IPS-NIHi7 (cell line): ENCODE measurements at regions not wholly inside any gene's neighbourhood (a gene's known extent, or its start where the extent isn't known, plus 50 kb on each side); places are given as distances from the start of the nearest gene placed in this dataset.
"Not testable (repeated sequence)": the region's sequence is repeated elsewhere in the genome, so short reads cannot be mapped to it uniquely, and the experiment has no call there.

Experiments used
- DNase-seq: peaks from one replicate; pipeline ENCODE4 v3.0.0; 2012; ENCODE audit warnings: mixed read lengths; ENCODE audit errors: extremely low spot score

DNA sequence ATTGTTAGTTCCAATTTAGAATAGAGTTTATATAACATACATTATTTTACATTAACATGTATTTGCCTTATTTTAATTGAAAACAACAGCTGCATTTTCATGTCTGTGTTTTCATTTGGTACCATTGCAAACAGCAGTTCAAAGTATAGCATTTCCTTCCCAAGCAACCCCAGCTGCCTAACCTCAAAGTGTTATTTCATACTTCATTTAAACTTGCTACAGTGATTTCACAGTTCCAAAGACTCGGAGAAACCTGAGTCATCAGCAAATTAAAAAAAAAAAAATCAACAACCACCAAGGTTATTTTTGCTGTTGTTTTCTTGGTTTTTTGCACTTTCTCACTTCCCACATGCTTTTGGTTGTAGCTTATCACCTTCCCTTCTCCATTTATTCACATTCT, 236.5 kb upstream of the SPHKAP start:
- no peak for DNase-seq

DNA sequence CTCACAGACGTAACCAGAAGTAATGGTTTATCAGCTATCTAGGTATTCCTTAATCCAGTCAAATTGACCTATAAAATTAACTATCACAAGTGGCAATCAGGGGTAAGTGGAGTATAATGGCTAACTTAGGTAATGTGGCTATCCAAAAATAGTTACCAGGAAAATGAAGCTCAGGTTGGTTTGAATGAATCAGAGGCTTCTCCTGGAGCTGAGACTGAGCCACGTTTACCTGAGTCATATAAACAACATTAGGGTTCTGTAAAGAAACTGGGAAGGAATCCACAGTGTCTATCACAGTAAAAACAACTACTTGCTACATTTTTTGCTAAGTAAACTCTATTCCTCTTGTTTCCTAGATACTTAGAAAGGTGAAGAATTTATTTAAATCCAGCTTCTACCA, 236.0 kb upstream of the SPHKAP start:
- no peak for DNase-seq

DNA sequence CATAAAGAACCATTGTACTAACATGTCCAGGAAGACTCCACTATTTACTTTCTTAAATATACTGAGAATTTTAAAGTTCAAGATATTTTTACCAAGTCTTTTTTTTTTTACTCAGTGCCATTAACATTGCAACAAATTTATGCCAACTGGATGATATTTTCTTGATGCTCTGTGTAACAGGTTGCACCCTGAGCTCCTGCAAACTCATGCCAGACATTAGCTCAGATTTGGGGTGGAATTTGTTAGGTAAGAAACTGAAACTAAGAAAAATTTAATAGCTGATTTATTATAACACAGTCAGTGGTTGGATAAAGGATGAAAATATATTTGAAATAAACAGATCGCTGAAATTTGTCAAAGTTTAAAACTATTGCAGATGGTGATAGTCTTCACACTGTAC, 228.6 kb upstream of the SPHKAP start:
- no peak for DNase-seq

DNA sequence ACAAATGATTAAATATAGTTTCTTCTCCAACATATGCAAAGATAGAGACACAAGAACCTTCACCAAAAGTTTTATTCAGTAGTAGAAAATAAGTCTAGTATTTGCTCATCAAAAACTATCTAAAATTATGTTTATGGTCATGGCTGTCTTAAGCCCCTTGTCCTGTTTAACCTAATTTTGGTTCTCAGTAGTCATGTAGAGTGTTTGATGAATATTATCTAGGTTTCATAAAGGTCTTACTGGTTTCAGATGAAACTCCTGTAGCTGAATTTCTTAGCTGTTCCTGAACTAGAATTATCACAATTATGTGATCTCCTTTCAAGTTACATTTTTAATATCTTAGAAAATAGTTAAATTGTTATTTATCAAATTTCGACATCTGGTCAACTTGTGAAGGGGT, 228.0 kb upstream of the SPHKAP start:
- no peak for DNase-seq

DNA sequence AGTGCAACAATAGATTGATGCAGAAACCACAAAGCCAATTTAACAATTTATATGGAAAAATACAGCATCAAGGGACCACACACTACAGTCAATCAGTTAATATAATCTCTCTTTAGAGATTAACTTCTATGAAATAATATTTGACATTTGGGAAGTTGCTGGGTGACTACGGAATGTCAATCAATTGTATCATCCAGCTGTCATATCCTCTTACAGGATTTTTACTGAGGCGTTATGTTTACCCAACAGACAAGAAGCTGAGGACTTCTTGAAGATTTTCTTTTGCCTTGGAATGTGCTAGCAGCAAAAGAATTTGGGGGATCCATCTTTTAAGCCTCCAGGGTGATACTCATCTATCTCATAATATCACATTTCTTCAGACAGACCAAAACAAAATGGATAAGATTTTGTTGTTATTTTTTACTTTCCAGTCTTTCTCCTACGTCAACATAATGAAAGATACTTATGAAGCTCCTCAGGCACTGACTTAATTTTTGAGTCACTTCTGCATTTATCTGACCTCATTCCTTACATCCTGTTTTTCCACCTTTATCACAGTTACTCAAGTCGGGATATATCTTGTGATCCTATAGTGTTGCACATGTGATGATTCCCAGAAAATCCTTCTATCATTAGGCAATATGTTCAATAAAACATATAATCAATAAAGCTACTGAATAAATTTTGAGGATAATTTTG, 227.2 kb upstream of the SPHKAP start:
- DNase-seq, result no peak

DNA sequence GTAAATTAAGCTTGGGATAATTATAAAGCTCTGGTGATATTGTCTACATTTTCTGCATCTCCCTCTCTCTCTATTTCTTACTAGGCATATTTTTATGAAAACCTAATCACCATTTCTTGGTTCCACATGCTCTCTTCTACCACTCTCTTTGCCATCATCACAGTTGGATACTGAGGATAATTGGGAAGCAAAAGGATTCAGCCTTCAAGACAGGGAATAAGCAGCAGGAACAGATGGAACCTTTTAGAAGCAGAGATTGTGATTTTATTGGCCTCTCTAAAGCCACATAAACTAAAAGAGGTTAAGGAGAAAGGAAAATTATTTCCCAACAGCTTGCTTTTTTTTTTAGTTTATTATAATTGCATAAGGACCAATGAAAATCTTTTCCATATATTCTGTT, 226.3 kb upstream of the SPHKAP start:
- no peak for DNase-seq

DNA sequence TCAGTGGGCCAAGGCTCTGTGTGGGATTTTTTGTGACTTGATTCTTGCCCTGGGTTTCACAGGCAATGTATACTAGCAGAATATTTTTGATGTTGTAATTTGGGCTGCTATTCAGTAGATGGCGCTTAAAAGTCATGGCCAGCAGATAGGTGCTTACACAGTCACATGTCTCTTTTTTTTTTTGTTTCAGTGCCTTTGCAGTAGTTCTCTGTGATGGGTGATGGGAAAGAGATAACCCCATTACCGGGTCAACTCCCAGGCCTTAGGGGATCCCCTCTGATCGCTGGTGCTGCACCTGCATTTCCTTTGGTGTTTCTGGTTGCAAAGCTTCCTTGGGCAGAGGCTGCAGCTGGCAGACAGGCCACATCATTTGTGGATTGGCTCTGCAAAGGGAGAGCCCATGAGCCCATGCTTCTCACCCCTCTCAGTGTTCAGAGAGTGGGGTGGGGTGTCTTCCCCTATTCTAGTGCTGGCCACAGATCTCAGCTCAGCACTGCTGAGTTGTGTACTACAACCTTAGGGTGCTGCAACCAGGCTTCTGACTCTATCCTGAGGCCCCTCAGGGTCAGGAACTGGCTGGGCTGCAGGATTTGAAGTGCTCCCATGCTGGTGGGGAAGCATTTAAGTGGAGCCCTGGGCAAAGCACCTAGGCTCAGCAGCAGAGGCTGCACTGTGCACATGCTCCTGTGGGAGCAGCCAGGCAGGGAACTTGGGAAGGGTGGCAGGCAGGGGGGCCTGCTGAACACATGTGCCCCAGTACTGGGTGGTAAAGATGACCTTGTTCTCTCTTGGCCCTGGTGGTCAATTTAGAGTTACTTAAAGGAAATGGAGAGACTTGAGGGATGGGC, 219.8 kb upstream of the SPHKAP start:
- DNase-seq, result no peak

DNA sequence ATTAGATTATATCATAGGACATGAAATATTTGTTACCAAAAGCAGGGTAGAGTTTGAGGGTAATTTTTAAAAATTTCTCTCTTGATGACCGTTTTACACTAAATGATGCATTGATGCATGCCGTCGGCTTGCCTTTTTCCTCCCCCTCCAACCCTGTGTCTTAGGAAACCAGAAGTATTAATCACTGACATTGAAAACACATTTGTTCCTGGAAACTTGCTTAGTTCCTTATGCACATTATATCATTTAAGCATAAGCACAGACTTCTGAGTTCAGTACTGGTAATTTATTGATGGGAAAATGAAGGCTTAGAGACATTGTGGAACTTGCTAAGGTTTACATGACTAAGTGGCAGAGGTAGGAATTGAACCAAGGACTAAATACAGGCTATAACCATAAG, 206.3 kb upstream of the SPHKAP start:
- no peak for DNase-seq

DNA sequence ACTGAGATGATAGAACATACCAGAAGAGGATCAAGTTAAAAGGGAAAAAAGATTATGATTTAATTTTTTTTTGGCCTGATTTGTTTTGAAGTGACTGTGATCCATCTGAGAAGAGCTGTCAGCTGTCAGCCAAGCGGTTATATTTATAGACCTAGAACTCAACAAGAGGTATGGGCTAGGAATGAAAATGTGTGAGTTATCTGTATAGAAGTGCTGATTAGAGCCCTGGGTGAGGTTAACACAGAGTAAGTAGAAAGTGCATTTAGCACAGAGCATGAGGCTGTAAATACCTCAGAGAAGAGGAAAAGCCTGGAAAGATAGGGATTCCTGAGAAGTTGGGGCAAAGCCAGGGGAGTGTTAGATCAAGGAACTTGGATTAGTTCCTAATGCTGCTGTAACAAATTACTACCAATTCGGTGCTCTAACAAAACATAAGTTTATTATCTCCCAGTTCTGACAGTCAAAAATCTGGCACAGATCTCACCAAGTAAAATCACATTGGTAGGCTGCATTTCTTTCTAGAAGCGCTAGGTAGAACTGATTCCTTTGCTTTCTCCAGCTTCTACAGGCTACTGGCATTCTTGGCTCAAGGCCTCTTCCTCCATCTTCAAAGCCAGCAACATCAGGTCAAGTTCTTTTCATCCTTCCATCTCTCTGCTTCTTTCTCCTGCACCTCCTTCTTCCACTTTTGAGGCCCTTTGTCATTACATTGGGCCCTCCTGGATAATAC, 197.4 kb upstream of the SPHKAP start:
- DNase-seq, result no peak

DNA sequence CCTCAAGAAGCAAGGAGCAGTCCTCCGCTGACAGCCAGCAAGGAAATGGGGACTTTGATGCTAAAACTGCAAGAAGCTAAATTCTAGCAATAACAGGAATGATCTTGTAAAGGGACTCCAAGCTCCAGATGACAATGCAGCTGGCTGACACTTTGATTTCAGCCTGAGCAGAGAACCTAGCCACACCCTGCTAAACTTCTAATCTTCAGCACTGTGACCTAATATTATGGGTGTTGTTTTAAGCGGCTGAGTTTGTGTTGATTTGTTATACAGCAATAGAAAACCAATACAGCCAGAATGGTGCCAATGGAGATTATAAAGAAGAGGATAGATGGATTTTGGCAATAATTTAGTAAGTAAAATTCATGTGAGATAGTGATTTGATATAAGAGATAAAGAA, 196.7 kb upstream of the SPHKAP start:
- no peak for DNase-seq

DNA sequence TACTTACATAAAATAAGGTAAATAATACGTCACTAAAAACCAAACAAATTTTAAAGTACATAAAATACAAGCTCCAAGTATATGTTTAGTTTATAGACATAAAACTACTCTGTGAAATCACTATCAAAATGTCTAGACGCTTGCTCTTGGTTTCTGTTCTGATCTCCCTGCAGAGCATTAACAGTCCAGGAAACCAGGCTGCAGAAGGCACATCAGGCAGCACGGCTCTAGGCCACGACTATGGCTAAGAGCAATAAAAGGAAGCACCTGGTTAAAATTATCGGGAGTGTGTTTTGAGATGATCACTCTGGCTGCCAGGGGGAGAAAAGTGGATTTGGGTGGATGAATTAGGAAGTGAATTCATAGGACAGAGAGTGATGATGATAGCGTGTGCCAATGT, 196.0 kb upstream of the SPHKAP start:
- DNase-seq, result no peak

DNA sequence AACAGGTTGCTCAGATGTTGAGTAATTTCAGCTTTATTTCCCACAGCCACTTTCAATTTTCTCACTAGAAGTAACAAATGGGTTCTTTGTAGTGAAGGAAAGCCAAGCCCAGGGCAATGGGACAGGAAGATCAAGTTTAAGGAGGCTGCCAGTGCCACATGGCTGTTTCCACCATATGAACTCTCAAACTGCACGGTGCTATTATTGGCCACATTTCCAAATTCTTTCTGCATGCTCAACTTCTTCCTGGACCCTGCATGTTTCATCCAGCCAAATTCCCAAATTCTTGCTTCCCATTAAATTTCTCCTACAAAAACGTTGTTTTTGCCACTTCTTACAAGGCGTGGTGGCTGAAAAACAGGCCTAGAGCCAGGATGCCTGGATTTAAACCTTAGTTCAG, 193.3 kb upstream of the SPHKAP start:
- no peak for DNase-seq

DNA sequence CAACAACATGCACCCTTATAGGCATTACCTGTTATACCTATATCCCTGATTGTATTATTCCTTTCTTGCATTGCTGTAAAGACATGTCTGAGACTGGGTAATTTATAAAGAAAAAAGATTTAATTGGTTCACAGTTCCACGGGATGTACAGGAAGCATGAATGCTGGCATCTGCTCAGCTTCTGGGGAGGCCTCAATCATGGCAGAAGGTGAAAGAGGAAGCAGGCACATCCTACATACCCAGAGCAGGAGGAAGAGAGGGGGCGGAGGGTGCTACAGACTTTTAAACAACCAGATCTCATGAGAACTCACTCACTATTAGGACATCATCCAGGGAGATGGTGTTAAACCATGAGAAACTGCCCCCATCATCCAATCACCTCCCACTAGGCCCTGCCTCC, 191.7 kb upstream of the SPHKAP start:
- DNase-seq, result no peak

DNA sequence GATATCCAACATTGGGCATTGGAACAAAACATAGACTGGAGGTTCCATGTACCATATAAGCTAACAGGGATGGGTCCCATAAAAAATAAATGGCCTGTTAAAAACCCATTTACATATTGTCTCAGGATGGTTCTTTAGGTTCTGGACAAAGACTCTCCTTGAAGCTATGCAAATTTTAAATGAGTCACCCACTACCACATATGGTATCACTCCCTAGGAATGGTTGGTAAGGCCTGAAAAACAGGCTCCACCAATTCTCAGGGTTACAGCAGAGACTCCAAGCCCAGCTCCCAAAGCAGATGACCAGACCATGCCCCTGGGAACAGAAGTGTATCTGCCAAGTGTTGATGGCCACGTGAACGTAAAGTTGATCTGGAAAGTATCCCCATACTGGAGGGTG, 190.7 kb upstream of the SPHKAP start:
- no peak for DNase-seq

DNA sequence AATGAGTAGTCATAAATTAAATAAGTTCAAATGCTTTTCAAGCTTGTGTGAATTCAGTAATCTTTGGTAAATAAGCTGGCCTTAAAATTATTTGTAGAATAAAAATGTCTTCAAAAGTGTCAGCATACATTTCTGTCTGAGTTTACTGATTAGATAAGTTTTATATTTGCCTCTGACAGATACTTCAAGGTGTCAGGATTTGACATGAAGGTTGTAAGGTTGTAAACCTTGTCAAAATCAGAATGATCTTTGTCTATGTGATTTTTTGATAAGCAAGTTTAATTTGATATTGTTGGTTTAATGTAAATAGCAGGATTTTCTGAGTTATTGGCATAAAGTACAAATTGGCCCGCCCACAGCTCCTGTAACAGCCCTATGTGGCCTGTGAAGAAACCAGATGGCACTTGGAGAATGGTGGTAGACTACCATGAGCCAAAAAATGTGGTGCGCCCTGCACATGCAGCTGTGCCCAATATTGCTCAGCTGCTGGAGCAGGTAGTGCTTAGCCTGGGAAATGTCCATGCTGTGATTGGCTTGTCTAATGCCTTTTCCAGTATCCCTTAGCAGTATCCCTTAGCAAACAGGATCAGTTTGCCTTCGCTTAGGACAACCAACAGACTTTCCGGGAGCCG, 188.0 kb upstream of the SPHKAP start:
- no peak for DNase-seq

DNA sequence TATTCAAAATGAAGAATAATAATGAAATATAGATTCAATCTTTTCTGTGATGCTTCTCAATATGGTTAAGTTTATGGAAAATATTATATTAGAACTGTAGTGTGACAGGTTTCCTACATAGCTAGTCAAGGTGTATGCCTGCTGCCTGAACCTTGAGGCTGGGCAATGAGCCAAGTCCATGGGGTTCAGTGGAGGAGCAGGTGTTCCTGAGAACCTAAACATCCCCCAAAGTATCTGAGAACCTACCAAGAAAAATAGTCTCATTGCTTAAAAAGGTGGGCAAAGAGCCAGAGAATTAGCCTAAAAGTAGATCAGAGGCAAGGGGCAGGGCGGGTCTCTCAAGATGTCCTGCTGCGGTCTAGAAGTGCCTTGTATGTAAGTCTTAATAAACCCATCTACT, 185.9 kb upstream of the SPHKAP start:
- DNase-seq, result no peak

DNA sequence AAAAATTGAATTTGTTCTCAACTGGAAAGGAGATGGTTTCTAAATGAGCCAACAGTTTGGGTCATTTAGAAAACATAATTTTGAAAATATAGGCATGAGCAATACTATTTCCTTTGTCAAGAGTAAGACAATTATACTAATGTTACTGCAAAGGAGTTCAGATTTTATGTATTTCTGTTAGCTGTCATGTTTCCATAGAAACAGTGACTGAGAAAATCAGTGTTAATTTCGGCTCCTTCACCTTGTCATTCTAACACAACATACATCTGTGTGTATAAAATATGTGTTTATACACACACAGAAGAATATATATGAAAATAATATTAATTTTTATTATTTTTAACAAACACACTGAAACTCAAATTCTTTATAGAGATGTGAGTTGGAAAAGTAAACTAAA, 178.0 kb upstream of the SPHKAP start:
- no peak for DNase-seq

DNA sequence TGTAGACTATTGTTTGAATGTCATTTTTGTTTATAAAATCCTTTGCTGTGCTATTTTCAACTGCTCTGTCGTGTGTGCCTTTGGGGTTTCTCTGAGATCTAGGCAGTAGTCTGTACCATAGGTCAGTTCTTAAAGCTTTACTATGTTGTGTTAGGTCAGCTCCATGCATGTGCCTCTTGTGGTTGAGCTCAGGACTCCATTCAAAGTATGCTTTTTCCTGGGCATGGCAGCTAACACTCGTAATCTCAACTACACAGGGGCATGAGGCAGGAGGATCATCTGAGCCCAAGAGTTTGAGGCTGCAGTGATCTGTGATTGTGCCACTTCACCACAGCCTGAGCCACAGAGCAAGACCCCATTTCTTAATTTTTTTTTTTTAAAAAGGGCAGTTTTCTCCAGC, 174.4 kb upstream of the SPHKAP start:
- DNase-seq, result no peak

DNA sequence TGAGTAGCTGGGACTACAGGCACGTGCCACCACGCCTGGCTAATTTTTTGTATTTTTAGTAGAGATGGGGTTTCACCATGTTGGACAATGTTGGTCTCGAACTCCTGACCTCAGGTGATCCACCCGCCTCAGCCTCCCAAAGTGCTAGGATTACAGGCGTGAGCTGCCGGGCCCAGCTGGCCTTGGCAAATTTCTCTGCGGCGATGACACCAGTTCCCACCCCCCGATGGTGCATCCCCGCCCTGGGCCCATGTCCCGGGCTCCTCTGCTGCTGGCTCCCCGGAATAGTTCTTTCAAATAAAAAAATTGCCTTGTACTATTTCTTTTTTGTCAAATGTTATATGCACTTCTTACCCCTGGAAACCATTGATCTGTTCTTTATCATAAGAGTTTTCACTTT, 171.5 kb upstream of the SPHKAP start:
- not testable (repeated sequence) for DNase-seq

DNA sequence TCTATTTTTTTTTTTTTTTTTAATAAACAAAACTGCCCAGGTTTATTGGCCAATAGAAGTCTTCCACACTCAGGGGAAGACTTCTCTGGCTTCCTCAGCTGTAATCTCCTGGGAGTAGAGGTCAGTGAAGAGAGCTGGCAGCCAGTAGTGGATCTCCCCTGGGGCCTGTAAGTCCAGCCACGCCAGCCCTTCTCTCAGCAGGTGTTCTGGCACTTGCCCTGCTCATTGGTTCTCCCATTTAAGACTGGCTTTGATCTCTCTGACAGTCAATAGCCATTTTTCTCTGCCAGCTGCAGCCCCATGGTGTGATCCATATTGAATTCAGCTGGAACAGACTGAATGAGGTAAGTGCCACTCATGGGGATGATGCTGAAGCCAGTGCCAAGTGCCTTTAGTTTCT, 170.6 kb upstream of the SPHKAP start:
- DNase-seq, result no peak

DNA sequence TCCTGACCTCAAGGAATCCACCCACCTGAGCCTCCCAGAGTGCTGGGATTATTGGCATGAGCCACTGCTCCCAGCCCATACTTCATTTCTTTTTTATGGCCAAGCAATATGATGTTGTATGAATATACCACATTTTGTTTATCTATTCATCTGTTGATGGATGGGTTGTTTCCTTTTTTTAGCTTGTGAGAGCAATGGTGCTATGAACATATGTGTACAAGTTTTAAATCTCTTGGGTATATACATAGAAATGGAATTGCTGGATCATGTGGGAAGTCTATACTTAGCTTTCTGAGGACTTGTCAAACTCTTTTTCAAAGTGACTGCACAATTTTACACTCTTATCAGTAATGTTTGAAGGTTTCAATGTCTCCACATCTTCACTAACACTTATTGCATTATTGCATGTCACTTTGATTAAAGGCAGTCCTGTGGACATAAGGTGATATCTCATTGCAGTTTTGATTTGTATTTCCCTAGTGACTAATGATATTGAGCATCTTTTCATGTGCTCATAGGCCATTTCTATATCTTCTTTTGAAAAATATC, 167.1 kb upstream of the SPHKAP start:
- DNase-seq, result no peak

DNA sequence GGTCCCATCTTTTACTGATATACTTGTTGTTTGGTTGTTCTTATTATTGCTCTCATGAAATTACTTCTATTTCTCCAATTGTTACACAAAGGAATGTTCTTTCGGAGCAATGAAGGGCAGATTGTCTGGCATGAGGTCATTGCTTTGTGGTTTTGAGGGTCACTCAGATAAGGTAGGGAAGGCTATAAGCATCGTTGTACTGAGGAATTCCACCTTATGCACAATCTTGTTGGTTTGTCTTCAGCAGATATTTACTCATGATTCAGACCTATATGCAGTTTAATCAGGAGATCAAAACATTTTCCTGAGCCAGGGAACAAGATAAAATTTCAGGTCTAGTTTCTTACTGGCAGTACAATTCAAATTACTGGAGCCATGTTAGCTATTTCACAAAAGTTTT, 163.0 kb upstream of the SPHKAP start:
- DNase-seq, result no peak
